HCT116 (cell line): ENCODE measurements at regions not wholly inside any gene's neighbourhood (a gene's known extent, or its start where the extent isn't known, plus 50 kb on each side); places are given as distances from the start of the nearest gene placed in this dataset.

Experiments used
- CTCF ChIP-seq, 3 experiments: fragments of 200-600 bp in 1 of 3; sonication (generic) in 1 of 3; IDR thresholded peaks in 2 of 3; conservative IDR thresholded peaks in 1 of 3; 2 replicates each; pipeline ENCODE4 v1.5.1; 2012 to 2017; ENCODE audit warnings: low read depth in 2 of 3, low read length in 2 of 3, antibody characterized with exemption in 1 of 3, borderline replicate concordance in 1 of 3, control low read depth in 1 of 3, mild to moderate bottlenecking in 1 of 3, mixed read lengths in 1 of 3, mixed run types in 1 of 3, moderate library complexity in 1 of 3; ENCODE audit not compliant: insufficient read depth in 1 of 3
- EGR1 ChIP-seq: IDR thresholded peaks from 2 replicates; pipeline ENCODE4 v1.6.1; 2012; ENCODE audit warnings: low read depth
- ELF1 ChIP-seq: IDR thresholded peaks from 2 replicates; pipeline ENCODE4 v1.6.1; 2012; ENCODE audit warnings: low read depth, borderline replicate concordance
- EZH2 ChIP-seq: fragments of 200-600 bp; sonication (generic); IDR thresholded peaks from 2 replicates; pipeline ENCODE4 v1.6.1; 2017; ENCODE audit warnings: antibody characterized with exemption, mixed run types
- EZH2phosphoT487 ChIP-seq: fragments of 200-600 bp; IDR thresholded peaks from 2 replicates; pipeline ENCODE4 v1.6.1; 2018; ENCODE audit warnings: antibody characterized with exemption, borderline replicate concordance
- POLR2A ChIP-seq: IDR thresholded peaks from 2 replicates; pipeline ENCODE4 v1.7.0; 2011; ENCODE audit warnings: borderline replicate concordance; ENCODE audit not compliant: insufficient read depth, insufficient read length; ENCODE audit errors: extremely low read depth
- REST ChIP-seq: IDR thresholded peaks from 2 replicates; pipeline ENCODE4 v1.6.1; 2012; ENCODE audit warnings: low read depth
- SIN3A ChIP-seq: IDR thresholded peaks from 2 replicates; pipeline ENCODE4 v1.6.1; 2012; ENCODE audit warnings: low read depth
- SP1 ChIP-seq: IDR thresholded peaks from 2 replicates; pipeline ENCODE4 v1.6.1; 2012; ENCODE audit warnings: low read depth
- YY1 ChIP-seq: IDR thresholded peaks from 2 replicates; pipeline ENCODE4 v1.6.1; 2011; ENCODE audit warnings: low read length, low read depth, moderate library complexity, mild to moderate bottlenecking; ENCODE audit not compliant: insufficient replicate concordance; ENCODE audit errors: extremely low read depth
- ZBTB33 ChIP-seq: IDR thresholded peaks from 2 replicates; pipeline ENCODE4 v1.6.1; 2011; ENCODE audit warnings: mild to moderate bottlenecking, low read length, moderate library complexity; ENCODE audit not compliant: insufficient replicate concordance; ENCODE audit errors: extremely low read depth

GRCh38 chr18:78586586-78586985 lies 393.0 kb upstream of the SALL3 start:
- no peak for TF ChIP-seq EZH2
- TF ChIP-seq CTCF (IDR thresholded peaks at IDR 0.05 in 2 of 3, conservative IDR thresholded peaks at IDR 0.05 in 1 of 3; ENCODE audit: borderline replicate concordance in 1 of 3, insufficient read depth in 1 of 3, low read depth in 2 of 3, low read length in 2 of 3): no peak
- no peak for TF ChIP-seq POLR2A
- TF ChIP-seq YY1: no peak
- no peak for TF ChIP-seq EGR1
- TF ChIP-seq ZBTB33: no peak
- no peak for TF ChIP-seq EZH2phosphoT487
- no peak for TF ChIP-seq REST
- no peak for TF ChIP-seq SP1
- TF ChIP-seq ELF1: no peak
- no peak for TF ChIP-seq SIN3A
